ENCODE measurements at regions not wholly inside any gene's neighbourhood (a gene's known extent, or its start where the extent isn't known, plus 50 kb on each side); places are given as distances from the start of the nearest gene placed in this dataset.

GRCh38 chr1:162966613-162967012, 102.5 kb upstream of the RGS4 start:
- Histone ChIP-seq H3K36me3 (ENCODE audit: control insufficient read depth, insufficient read depth, low read length) (no peaks in the 10 kb centered on the region), H3K9ac (ENCODE audit: extremely low read depth, low read length, poor library complexity, severe bottlenecking) (no peak overlapping the region), H3K4me3 (ENCODE audit: low read length) (no peak overlapping the region), H3K27me3 (ENCODE audit: control insufficient read depth, insufficient read depth, low read length, poor library complexity, severe bottlenecking) (no peaks in the 10 kb centered on the region), H3K27ac (ENCODE audit: low read depth, low read length) (no peak overlapping the region), H3K9me3 (ENCODE audit: control insufficient read depth, low read length) (peaks cover 6% of the 10 kb centered on the region), H3K4me1 (ENCODE audit: control insufficient read depth, insufficient read depth, low read length) (no peaks in the 10 kb centered on the region)
- no peaks in the 10 kb centered on the region for H3K4me1 Mint-ChIP-seq
- H3K9me3 Mint-ChIP-seq, result peaks cover 15% of the 10 kb centered on the region
- H3K27ac Mint-ChIP-seq, result no peak overlapping the region
- DNase-seq, result no peak
- 90 to 100% methylated on average over 1 of the region's 1 CpG for WGBS, 2 experiments (ENCODE audit: insufficient coverage in 1 of 2, insufficient read length in 1 of 2)
- H3K4me3 Mint-ChIP-seq, result no peak overlapping the region
- TF ChIP-seq CTCF (conservative IDR thresholded peaks at IDR 0.05), result no peak
- no peaks in the 10 kb centered on the region for H3K27me3 Mint-ChIP-seq (ENCODE audit: insufficient read depth)
- H3K36me3 Mint-ChIP-seq (ENCODE audit: low read depth), result no peaks in the 10 kb centered on the region

- TF ChIP-seq CTCF (conservative IDR thresholded peaks at IDR 0.05), result no peak
- no peaks in the 10 kb centered on the region for H3K27me3 Mint-ChIP-seq (ENCODE audit: insufficient read depth)
- WGBS, 2 experiments (ENCODE audit: insufficient coverage in 1 of 2, insufficient read length in 1 of 2), result 66 to 76% methylated on average over 3 of the region's 3 CpGs
- Histone ChIP-seq H3K27ac (ENCODE audit: low read depth, low read length) (no peak overlapping the region), H3K4me3 (ENCODE audit: low read length) (no peak overlapping the region), H3K9ac (ENCODE audit: extremely low read depth, low read length, poor library complexity, severe bottlenecking) (no peak overlapping the region), H3K4me1 (ENCODE audit: control insufficient read depth, insufficient read depth, low read length) (no peaks in the 10 kb centered on the region), H3K36me3 (ENCODE audit: control insufficient read depth, insufficient read depth, low read length) (no peaks in the 10 kb centered on the region), H3K9me3 (ENCODE audit: control insufficient read depth, low read length) (peaks cover 6% of the 10 kb centered on the region), H3K27me3 (ENCODE audit: control insufficient read depth, insufficient read depth, low read length, poor library complexity, severe bottlenecking) (no peaks in the 10 kb centered on the region)
- H3K4me1 Mint-ChIP-seq, result no peaks in the 10 kb centered on the region
- no peak overlapping the region for H3K27ac Mint-ChIP-seq
- DNase-seq, result no peak
- H3K4me3 Mint-ChIP-seq, result no peak overlapping the region
- H3K36me3 Mint-ChIP-seq (ENCODE audit: low read depth), result no peaks in the 10 kb centered on the region
- H3K9me3 Mint-ChIP-seq, result peaks cover 15% of the 10 kb centered on the region
Observed at GRCh38 chr1:162964901-162965300, 103.9 kb upstream of the CCDC190 start.

- no peaks in the 10 kb centered on the region for H3K9me3 ChIP-seq (ENCODE audit: control insufficient read depth, low read length)
- Mint-ChIP-seq H3K4me1 (no peaks in the 10 kb centered on the region), H3K36me3 (ENCODE audit: low read depth) (no peaks in the 10 kb centered on the region), H3K27ac (no peak overlapping the region), H3K4me3 (no peak overlapping the region), H3K27me3 (ENCODE audit: insufficient read depth) (no peaks in the 10 kb centered on the region), H3K9me3 (no peaks in the 10 kb centered on the region)
- no peak overlapping the region for H3K9ac ChIP-seq (ENCODE audit: extremely low read depth, low read length, poor library complexity, severe bottlenecking)
- H3K27me3 ChIP-seq (ENCODE audit: control insufficient read depth, insufficient read depth, low read length, poor library complexity, severe bottlenecking), result no peaks in the 10 kb centered on the region
- DNase-seq, result no peak
- 82 to 88% methylated on average over 2 of the region's 2 CpGs for WGBS, 2 experiments (ENCODE audit: insufficient coverage in 1 of 2, insufficient read length in 1 of 2)
- H3K4me3 ChIP-seq (ENCODE audit: low read length), result no peak overlapping the region
- TF ChIP-seq CTCF (conservative IDR thresholded peaks at IDR 0.05), result no peak
- H3K4me1 ChIP-seq (ENCODE audit: control insufficient read depth, insufficient read depth, low read length), result no peaks in the 10 kb centered on the region
- H3K27ac ChIP-seq (ENCODE audit: low read depth, low read length), result no peak overlapping the region
- no peaks in the 10 kb centered on the region for H3K36me3 ChIP-seq (ENCODE audit: control insufficient read depth, insufficient read depth, low read length)
Observed at GRCh38 chr1:162956922-162957321, 95.9 kb upstream of the CCDC190 start.

Data from endodermal cell (in vitro differentiated cells).